ENCODE measurements at regions not wholly inside any gene's neighbourhood (a gene's known extent, or its start where the extent isn't known, plus 50 kb on each side); places are given as distances from the start of the nearest gene placed in this dataset.

DNA sequence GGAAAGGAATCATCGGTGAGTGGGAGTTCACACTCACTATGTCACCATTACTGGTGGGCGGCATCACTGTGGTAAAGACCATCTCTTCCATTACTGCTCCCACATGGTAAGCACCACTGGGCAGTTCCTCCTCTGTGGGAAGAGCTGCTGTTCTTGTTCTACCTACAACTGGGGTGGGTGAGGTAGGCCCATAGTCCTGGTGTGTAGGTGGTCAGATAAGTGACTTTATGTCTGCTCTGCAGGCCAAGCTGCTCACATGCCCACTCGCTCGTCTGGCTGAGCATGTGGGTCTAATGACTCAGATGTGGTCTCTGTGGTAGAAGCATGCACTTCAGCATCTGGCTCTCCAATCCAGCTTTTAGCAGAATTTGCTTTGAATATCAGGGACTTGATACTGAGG, 82.9 kb downstream of the TMEM215 start:
- TF ChIP-seq POLR2A (IDR thresholded peaks at IDR 0.05) (no peak), POLR2AphosphoS5 (IDR thresholded peaks at IDR 0.05) (no peak)
- TF ChIP-seq, protein P1, sequence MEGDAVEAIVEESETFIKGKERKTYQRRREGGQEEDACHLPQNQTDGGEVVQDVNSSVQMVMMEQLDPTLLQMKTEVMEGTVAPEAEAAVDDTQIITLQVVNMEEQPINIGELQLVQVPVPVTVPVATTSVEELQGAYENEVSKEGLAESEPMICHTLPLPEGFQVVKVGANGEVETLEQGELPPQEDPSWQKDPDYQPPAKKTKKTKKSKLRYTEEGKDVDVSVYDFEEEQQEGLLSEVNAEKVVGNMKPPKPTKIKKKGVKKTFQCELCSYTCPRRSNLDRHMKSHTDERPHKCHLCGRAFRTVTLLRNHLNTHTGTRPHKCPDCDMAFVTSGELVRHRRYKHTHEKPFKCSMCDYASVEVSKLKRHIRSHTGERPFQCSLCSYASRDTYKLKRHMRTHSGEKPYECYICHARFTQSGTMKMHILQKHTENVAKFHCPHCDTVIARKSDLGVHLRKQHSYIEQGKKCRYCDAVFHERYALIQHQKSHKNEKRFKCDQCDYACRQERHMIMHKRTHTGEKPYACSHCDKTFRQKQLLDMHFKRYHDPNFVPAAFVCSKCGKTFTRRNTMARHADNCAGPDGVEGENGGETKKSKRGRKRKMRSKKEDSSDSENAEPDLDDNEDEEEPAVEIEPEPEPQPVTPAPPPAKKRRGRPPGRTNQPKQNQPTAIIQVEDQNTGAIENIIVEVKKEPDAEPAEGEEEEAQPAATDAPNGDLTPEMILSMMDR (IDR thresholded peaks at IDR 0.05 in 8 of 11, conservative IDR thresholded peaks at IDR 0.05 in 3 of 11), result no peak

All from spleen (tissue), 7 donors.